ENCODE measurements at regions not wholly inside any gene's neighbourhood (a gene's known extent, or its start where the extent isn't known, plus 50 kb on each side); places are given as distances from the start of the nearest gene placed in this dataset.

GRCh38 chr4:184942444-184943425 lies 75.6 kb upstream of the HELT start:
- TF ChIP-seq, protein P1, sequence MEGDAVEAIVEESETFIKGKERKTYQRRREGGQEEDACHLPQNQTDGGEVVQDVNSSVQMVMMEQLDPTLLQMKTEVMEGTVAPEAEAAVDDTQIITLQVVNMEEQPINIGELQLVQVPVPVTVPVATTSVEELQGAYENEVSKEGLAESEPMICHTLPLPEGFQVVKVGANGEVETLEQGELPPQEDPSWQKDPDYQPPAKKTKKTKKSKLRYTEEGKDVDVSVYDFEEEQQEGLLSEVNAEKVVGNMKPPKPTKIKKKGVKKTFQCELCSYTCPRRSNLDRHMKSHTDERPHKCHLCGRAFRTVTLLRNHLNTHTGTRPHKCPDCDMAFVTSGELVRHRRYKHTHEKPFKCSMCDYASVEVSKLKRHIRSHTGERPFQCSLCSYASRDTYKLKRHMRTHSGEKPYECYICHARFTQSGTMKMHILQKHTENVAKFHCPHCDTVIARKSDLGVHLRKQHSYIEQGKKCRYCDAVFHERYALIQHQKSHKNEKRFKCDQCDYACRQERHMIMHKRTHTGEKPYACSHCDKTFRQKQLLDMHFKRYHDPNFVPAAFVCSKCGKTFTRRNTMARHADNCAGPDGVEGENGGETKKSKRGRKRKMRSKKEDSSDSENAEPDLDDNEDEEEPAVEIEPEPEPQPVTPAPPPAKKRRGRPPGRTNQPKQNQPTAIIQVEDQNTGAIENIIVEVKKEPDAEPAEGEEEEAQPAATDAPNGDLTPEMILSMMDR (tag by site-specific recombination; IDR thresholded peaks at IDR 0.05): no peak
- TF ChIP-seq ZNF610 (tag by site-specific recombination; IDR thresholded peaks at IDR 0.05; ENCODE audit: borderline replicate concordance): no peak
- TF ChIP-seq YY1 (tag by site-specific recombination; IDR thresholded peaks at IDR 0.05): no peak
- TF ChIP-seq KLF7 (tag by site-specific recombination; IDR thresholded peaks at IDR 0.05; ENCODE audit: borderline replicate concordance): no peak
- no peak for TF ChIP-seq SALL2 (tag by site-specific recombination; IDR thresholded peaks at IDR 0.05; ENCODE audit: borderline replicate concordance)
- TF ChIP-seq ZNF558 (tag by site-specific recombination; IDR thresholded peaks at IDR 0.05): no peak
- TF ChIP-seq ZNF350 (tag by site-specific recombination; IDR thresholded peaks at IDR 0.05): no peak
- TF ChIP-seq ZNF23 (tag by site-specific recombination; IDR thresholded peaks at IDR 0.05; ENCODE audit: borderline replicate concordance): no peak
- no peak for TF ChIP-seq ZNF24 (tag by site-specific recombination; IDR thresholded peaks at IDR 0.05)
- TF ChIP-seq REST (tag by site-specific recombination; IDR thresholded peaks at IDR 0.05): no peak

Measured in HEK293 (cell line).